Mammary epithelial cell (primary cell): ENCODE measurements at regions not wholly inside any gene's neighbourhood (a gene's known extent, or its start where the extent isn't known, plus 50 kb on each side); places are given as distances from the start of the nearest gene placed in this dataset.

ENCODE experiments used
- EZH2 ChIP-seq: IDR thresholded peaks from 2 replicates; pipeline ENCODE4 v1.6.1; 2012; ENCODE audit warnings: low read length, inconsistent platforms, borderline replicate concordance
- TF ChIP-seq, protein P1 (sequence below), 2 donors: IDR thresholded peaks in 1 of 2; conservative IDR thresholded peaks in 1 of 2; 2 replicates each; pipeline ENCODE4 v1.5.1; 2011 to 2012; ENCODE audit warnings: inconsistent platforms in 2 of 2, low read length in 2 of 2, mild to moderate bottlenecking in 2 of 2, control low read depth in 1 of 2, low read depth in 1 of 2; ENCODE audit not compliant: insufficient read depth in 1 of 2; ENCODE audit errors: extremely low read depth in 1 of 2

DNA sequence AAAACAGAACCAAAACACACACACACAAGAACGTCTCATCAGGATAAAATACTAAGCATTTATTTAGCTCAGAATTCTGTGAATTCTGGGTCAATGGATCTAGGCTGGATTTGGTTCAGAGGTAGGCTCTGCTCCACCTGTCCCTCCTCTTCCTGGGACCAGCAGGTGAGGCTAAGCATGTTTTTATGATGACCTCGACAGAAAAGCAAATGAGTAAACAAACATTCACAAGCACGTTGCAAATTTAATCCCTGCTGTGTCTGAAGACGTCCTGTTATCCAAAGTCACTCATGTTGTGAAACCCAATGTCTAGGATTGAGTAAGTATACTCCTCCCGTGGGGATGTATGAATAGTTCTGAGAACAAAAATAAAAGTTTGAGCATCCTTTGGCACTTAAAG, 371.4 kb upstream of the TECRL start:
- no peak for TF ChIP-seq EZH2
- TF ChIP-seq, protein P1, sequence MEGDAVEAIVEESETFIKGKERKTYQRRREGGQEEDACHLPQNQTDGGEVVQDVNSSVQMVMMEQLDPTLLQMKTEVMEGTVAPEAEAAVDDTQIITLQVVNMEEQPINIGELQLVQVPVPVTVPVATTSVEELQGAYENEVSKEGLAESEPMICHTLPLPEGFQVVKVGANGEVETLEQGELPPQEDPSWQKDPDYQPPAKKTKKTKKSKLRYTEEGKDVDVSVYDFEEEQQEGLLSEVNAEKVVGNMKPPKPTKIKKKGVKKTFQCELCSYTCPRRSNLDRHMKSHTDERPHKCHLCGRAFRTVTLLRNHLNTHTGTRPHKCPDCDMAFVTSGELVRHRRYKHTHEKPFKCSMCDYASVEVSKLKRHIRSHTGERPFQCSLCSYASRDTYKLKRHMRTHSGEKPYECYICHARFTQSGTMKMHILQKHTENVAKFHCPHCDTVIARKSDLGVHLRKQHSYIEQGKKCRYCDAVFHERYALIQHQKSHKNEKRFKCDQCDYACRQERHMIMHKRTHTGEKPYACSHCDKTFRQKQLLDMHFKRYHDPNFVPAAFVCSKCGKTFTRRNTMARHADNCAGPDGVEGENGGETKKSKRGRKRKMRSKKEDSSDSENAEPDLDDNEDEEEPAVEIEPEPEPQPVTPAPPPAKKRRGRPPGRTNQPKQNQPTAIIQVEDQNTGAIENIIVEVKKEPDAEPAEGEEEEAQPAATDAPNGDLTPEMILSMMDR (conservative IDR thresholded peaks at IDR 0.05 in 1 of 2, IDR thresholded peaks at IDR 0.05 in 1 of 2; ENCODE audit: extremely low read depth in 1 of 2, insufficient read depth in 1 of 2, low read depth in 1 of 2, low read length in 2 of 2) = no peak
